PC-9 (cell line): ENCODE measurements at regions not wholly inside any gene's neighbourhood (a gene's known extent, or its start where the extent isn't known, plus 50 kb on each side); places are given as distances from the start of the nearest gene placed in this dataset.

ENCODE experiments used
- BruUV-seq: library from RNA; stranded (reverse); fragments of 400-500 nt; replicated peaks from 2 replicates; lab custom pipeline; 2021; lab: Mats Ljungman, UMichigan
- CTCF ChIA-PET: fragments of 300-600 bp; sonication (Branson Sonifier 250); formaldehyde crosslinking; loops from one replicate; lab custom pipeline; 2022; ENCODE audit warnings: antibody characterized with exemption; lab: Charles Lee
- POLR2A ChIA-PET: fragments of 300-600 bp; sonication (Branson Sonifier 250); formaldehyde crosslinking; loops from one replicate; lab custom pipeline; 2022; ENCODE audit warnings: antibody characterized with exemption; ENCODE audit not compliant: unreplicated experiment; lab: Charles Lee
- DNase-seq, 2 experiments: peaks; one replicate each; pipeline versions ENCODE4 v3.0.0 to v3.0.0-alpha.2; 2015 to 2022; ENCODE audit warnings: mixed read lengths in 1 of 2
- H2AFZ ChIP-seq: fragments of 200-600 bp; sonication (generic); 2 replicates; pipeline ENCODE4 v1.8.1; 2017; ENCODE audit warnings: antibody characterized with exemption
- H3F3A ChIP-seq: fragments of 200-600 bp; sonication (generic); 2 replicates; pipeline ENCODE4 v1.8.1; 2017; ENCODE audit warnings: antibody characterized with exemption, mild to moderate bottlenecking, low read depth; ENCODE audit not compliant: insufficient read depth
- H3K27ac ChIP-seq: fragments of 200-600 bp; sonication (generic); 2 replicates; pipeline ENCODE4 v1.6.1; 2016; ENCODE audit warnings: mixed run types
- H3K27me3 ChIP-seq: fragments of 200-600 bp; sonication (generic); 2 replicates; pipeline ENCODE4 v1.6.1; 2016; ENCODE audit warnings: low read depth, mixed run types; ENCODE audit not compliant: insufficient read depth
- H3K36me3 ChIP-seq: fragments of 200-600 bp; sonication (generic); 2 replicates; pipeline ENCODE4 v1.6.1; 2016; ENCODE audit warnings: low read depth, mixed run types
- H3K4me1 ChIP-seq: fragments of 200-600 bp; sonication (generic); replicated peaks from 2 replicates; pipeline ENCODE4 v1.6.1; 2016; ENCODE audit warnings: mixed run types; ENCODE audit not compliant: insufficient read depth
- H3K4me2 ChIP-seq: fragments of 200-600 bp; sonication (generic); 2 replicates; pipeline ENCODE4 v1.6.1; 2017; ENCODE audit warnings: mixed run types
- H3K4me3 ChIP-seq: fragments of 200-600 bp; sonication (generic); 2 replicates; pipeline ENCODE4 v1.6.1; 2016; ENCODE audit warnings: mixed run types
- H3K79me2 ChIP-seq: fragments of 200-600 bp; sonication (generic); 2 replicates; pipeline ENCODE4 v1.6.1; 2017; ENCODE audit warnings: low read depth, mixed run types
- H3K9me2 ChIP-seq: fragments of 200-600 bp; sonication (generic); 2 replicates; pipeline ENCODE4 v1.8.1; 2017; ENCODE audit warnings: mild to moderate bottlenecking; ENCODE audit not compliant: insufficient read depth
- H3K9me3 ChIP-seq: fragments of 200-600 bp; sonication (generic); 2 replicates; pipeline ENCODE4 v1.8.1; 2016; ENCODE audit warnings: low read depth; ENCODE audit not compliant: insufficient read depth
- H4K20me1 ChIP-seq: fragments of 200-600 bp; sonication (generic); 2 replicates; pipeline ENCODE4 v1.8.1; 2017; ENCODE audit not compliant: insufficient read depth
- EZH2 ChIP-seq: fragments of 200-600 bp; sonication (generic); IDR thresholded peaks from 2 replicates; pipeline ENCODE4 v1.8.0; 2017; ENCODE audit warnings: antibody characterized with exemption, low read depth
- intact Hi-C: fragments of 100-400 bp; cut with micrococcal nuclease; formaldehyde crosslinking; loops from one replicate; pipeline ENCODE4 v1.10.0; 2022; ENCODE audit not compliant: unreplicated experiment
- TF ChIP-seq, protein P1 (sequence below): fragments of 200-600 bp; sonication (generic); conservative IDR thresholded peaks from 2 replicates; pipeline ENCODE4 v1.6.1; 2017; ENCODE audit warnings: mixed run types, antibody characterized with exemption, mild to moderate bottlenecking, moderate library complexity

DNA sequence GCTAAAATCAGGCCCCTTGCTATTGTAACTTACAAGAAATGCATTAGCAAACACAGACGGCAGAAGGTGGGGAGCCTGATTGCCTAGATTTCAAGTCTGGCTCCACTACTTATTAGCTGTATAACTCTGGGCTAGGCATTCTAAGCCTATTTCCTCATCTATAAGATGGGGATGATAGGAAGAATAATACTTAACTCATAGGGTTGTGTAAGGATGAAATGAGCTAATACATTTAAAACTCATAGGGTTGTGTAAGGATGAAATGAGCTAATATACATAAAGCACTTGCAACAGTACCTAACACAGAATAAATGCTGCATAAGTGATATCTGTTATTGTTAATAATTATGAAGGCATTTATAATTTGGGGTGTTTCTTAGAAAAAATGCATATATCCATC, 60.1 kb upstream of the DIO2 start:
- Histone ChIP-seq H2AFZ (no peak overlapping the region), H3K9me3 (no peaks in the 10 kb centered on the region; the same call in 1 of the 2 replicates), H3K79me2 (no peaks in the 10 kb centered on the region), H3K27ac (no peak overlapping the region), H3K4me2 (no peak overlapping the region), H3K9me2 (no peaks in the 10 kb centered on the region), H3K36me3 (no peaks in the 10 kb centered on the region), H3F3A (no peaks in the 10 kb centered on the region), H4K20me1 (no peaks in the 10 kb centered on the region), H3K4me3 (no peak overlapping the region), H3K27me3 (no peaks in the 10 kb centered on the region), H3K4me1 (peaks cover 9% of the 10 kb centered on the region)
- ChIA-PET POLR2A (no interaction called here), CTCF (no interaction called here)
- DNase-seq = no peak
- intact Hi-C loops = no loop called here
- BruUV-seq = no TSS peak
- no peak for TF ChIP-seq EZH2
- TF ChIP-seq, protein P1, sequence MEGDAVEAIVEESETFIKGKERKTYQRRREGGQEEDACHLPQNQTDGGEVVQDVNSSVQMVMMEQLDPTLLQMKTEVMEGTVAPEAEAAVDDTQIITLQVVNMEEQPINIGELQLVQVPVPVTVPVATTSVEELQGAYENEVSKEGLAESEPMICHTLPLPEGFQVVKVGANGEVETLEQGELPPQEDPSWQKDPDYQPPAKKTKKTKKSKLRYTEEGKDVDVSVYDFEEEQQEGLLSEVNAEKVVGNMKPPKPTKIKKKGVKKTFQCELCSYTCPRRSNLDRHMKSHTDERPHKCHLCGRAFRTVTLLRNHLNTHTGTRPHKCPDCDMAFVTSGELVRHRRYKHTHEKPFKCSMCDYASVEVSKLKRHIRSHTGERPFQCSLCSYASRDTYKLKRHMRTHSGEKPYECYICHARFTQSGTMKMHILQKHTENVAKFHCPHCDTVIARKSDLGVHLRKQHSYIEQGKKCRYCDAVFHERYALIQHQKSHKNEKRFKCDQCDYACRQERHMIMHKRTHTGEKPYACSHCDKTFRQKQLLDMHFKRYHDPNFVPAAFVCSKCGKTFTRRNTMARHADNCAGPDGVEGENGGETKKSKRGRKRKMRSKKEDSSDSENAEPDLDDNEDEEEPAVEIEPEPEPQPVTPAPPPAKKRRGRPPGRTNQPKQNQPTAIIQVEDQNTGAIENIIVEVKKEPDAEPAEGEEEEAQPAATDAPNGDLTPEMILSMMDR = no peak

DNA sequence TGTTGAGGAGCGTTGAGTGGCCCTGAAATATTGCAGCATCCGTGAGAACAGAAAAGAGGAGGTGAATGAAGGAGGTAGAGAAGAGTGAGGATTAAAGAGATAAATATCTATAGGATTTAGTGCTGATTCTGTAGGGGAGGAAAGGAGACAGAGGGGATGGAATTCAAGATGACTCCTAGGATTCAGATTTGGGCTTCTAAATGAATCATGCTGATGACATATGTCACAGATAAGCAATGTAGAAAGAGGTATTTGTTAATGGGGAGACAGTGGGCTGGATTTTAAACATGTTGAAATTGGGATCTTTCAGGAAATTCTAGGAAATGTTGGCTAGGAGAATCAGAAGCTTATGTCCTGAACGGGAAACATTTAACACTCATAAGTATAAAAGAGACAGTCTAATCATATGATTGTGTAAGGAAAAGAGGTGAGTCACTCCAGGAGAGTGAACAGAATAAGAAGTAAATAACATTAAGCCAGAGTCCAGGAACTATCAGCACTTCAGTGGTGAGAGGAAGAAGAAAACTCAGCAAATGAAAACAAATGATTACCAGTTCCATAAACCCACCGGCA, 58.1 kb upstream of the DIO2 start:
- ChIA-PET POLR2A (no interaction called here), CTCF (no interaction called here)
- peaks cover 9% of the 10 kb centered on the region for H3K4me1 ChIP-seq
- no peaks in the 10 kb centered on the region for H3K27me3 ChIP-seq
- no peaks in the 10 kb centered on the region; the same call in 1 of the 2 replicates for H3K9me3 ChIP-seq
- H3K27ac ChIP-seq = peak overlapping the region; percentile 28; the same call in 1 of the 2 replicates
- H3K36me3 ChIP-seq = no peaks in the 10 kb centered on the region
- H3K9me2 ChIP-seq = no peaks in the 10 kb centered on the region
- H2AFZ ChIP-seq = 0 out of 2 replicates have a peak overlapping the region, but pooled peaks have one; percentile 45
- no peak overlapping the region for H3K4me3 ChIP-seq
- peak in 1 of 2 experiments; percentile 35 for DNase-seq
- no peaks in the 10 kb centered on the region for H3K79me2 ChIP-seq
- H3K4me2 ChIP-seq = peak overlapping the region; percentile 18
- intact Hi-C loops = no loop called here
- no TSS peak for BruUV-seq
- TF ChIP-seq, protein P1 = no peak
- no peak for TF ChIP-seq EZH2
- H3F3A ChIP-seq = no peaks in the 10 kb centered on the region
- no peaks in the 10 kb centered on the region for H4K20me1 ChIP-seq

DNA sequence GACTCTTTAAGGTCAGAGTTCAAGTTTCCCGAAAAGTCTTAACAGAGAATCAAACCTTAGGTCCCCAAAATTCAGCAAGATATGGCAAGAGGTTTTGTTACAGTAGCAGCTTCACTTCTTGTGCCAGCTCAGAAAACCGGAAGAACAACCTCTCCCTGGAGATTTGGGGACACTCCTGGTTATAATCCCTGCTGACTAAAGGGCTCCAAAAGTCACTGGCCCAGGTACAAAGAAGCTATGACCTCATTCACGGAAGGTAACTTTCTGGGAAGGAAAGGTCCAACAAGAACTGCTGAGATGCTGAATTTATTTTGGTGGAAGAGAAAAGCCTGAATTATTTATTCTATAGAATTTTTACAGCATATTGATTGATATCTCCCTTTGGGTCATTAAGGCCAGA, 55.6 kb upstream of the DIO2 start:
- Histone ChIP-seq H3K79me2 (no peaks in the 10 kb centered on the region), H3K27me3 (no peaks in the 10 kb centered on the region), H4K20me1 (no peaks in the 10 kb centered on the region), H3K36me3 (no peaks in the 10 kb centered on the region), H2AFZ (no peak overlapping the region), H3K9me3 (no peaks in the 10 kb centered on the region; the same call in 1 of the 2 replicates), H3F3A (no peaks in the 10 kb centered on the region), H3K4me1 (peaks cover 9% of the 10 kb centered on the region), H3K27ac (no peak overlapping the region), H3K4me2 (no peak overlapping the region), H3K4me3 (no peak overlapping the region), H3K9me2 (no peaks in the 10 kb centered on the region)
- no peak for TF ChIP-seq EZH2
- TF ChIP-seq, protein P1 = no peak
- no TSS peak for BruUV-seq
- intact Hi-C loops = no loop called here
- no peak for DNase-seq
- ChIA-PET CTCF (no interaction called here), POLR2A (no interaction called here)
